VCaP (cell line): ENCODE measurements at regions not wholly inside any gene's neighbourhood (a gene's known extent, or its start where the extent isn't known, plus 50 kb on each side); places are given as distances from the start of the nearest gene placed in this dataset.

Experiments used
- H3K27ac ChIP-seq: fragments of 450-650 bp; 2 replicates; pipeline ENCODE4 v1.5.1; 2017
- TF ChIP-seq, protein P1 (sequence below): fragments of 450-650 bp; conservative IDR thresholded peaks from 2 replicates; pipeline ENCODE4 v1.5.1; 2017; ENCODE audit warnings: mild to moderate bottlenecking, moderate library complexity

- TF ChIP-seq, protein P1, sequence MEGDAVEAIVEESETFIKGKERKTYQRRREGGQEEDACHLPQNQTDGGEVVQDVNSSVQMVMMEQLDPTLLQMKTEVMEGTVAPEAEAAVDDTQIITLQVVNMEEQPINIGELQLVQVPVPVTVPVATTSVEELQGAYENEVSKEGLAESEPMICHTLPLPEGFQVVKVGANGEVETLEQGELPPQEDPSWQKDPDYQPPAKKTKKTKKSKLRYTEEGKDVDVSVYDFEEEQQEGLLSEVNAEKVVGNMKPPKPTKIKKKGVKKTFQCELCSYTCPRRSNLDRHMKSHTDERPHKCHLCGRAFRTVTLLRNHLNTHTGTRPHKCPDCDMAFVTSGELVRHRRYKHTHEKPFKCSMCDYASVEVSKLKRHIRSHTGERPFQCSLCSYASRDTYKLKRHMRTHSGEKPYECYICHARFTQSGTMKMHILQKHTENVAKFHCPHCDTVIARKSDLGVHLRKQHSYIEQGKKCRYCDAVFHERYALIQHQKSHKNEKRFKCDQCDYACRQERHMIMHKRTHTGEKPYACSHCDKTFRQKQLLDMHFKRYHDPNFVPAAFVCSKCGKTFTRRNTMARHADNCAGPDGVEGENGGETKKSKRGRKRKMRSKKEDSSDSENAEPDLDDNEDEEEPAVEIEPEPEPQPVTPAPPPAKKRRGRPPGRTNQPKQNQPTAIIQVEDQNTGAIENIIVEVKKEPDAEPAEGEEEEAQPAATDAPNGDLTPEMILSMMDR = no peak
- H3K27ac ChIP-seq = peak overlapping the region; percentile 98
Observed at GRCh38 chr9:129459547-129460322, 161.2 kb downstream of the C9orf50 start.

GRCh38 chr9:129458663-129459546 lies 162.0 kb downstream of the C9orf50 start:
- TF ChIP-seq, protein P1 = no peak

GRCh38 chr9:129458155-129458661 lies 162.7 kb downstream of the C9orf50 start:
- no peak overlapping the region for H3K27ac ChIP-seq
- TF ChIP-seq, protein P1 = no peak

More at GRCh38 chr9:129458663-129459546, 162.0 kb downstream of the C9orf50 start:
- H3K27ac ChIP-seq = peak overlapping the region; percentile 98

- no peak overlapping the region for H3K27ac ChIP-seq
- TF ChIP-seq, protein P1 = no peak
Observed at GRCh38 chr9:129457325-129457779, 163.5 kb downstream of the C9orf50 start.

GRCh38 chr9:129456549-129457324 lies 164.2 kb downstream of the C9orf50 start:
- H3K27ac ChIP-seq = no peak overlapping the region
- TF ChIP-seq, protein P1 = no peak

DNA sequence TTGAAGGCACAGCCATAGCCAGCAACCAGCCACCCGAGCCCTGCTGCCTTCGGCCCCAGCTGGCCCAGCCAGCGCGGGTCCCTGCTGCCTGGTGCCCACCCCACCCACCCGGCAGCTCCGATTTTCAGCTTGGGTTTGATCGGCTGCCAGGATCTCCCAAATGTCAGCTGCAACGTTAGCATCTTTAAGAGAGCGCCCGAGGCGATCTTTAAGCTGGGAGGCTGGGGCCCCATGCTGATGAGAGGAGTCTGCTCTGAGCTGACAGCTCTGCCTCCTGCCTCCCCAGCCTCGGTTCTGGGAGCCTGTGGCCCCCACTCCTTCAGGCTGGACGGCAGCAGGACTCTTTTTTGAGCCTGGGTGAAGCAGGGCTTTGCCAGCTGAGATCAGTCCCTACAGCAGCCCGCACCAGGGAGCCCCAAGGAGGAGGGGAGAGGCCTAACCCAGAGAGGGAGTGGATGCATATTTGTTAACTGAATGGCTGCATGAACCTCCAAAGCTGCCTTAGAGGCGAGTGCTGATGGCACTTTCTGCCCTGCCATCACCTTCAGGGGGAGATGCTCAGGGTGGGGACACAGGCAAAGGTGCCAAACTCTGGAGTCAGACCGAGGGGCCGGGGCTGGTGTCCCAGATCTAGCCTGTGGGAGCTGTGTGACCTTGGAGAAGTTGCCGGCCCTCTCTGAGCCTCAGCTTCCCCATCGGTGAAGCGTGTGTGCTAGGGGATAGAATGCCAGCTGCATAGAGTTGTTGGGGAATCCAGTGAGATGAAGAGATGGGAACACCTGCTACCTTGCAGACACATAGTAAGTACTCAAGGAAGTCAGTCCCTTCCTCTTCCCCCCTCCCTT lies 165.5 kb downstream of the C9orf50 start:
- TF ChIP-seq, protein P1 = no peak
- H3K27ac ChIP-seq = no peak overlapping the region
